ENCODE measurements at regions not wholly inside any gene's neighbourhood (a gene's known extent, or its start where the extent isn't known, plus 50 kb on each side); places are given as distances from the start of the nearest gene placed in this dataset.

GRCh38 chrX:117771384-117771783 is 345.2 kb downstream of the KLHL13 start:
- Histone ChIP-seq H2AFZ (replicated peaks) (no peak overlapping the region), H3K36me3 (no peaks in the 10 kb centered on the region), H3K9ac (no peak overlapping the region), H3K27ac (no peak overlapping the region), H3K27me3 (no peaks in the 10 kb centered on the region), H3K4me3 (no peak overlapping the region), H3K4me2 (no peak overlapping the region), H3K79me2 (ENCODE audit: low read depth) (no peaks in the 10 kb centered on the region), H3K4me1 (no peaks in the 10 kb centered on the region), H3F3A (ENCODE audit: low read depth) (no peaks in the 10 kb centered on the region), H3K9me3 (ENCODE audit: low read depth) (no peaks in the 10 kb centered on the region), H4K20me1 (ENCODE audit: low read depth) (no peaks in the 10 kb centered on the region)
- no peaks in the 10 kb centered on the region for H3K9me3 Mint-ChIP-seq
- DNase-seq (ENCODE audit: low spot score), result no peak
- H3K36me3 Mint-ChIP-seq, result no peaks in the 10 kb centered on the region
- TF ChIP-seq EZH2phosphoT487 (IDR thresholded peaks at IDR 0.05) (no peak), CTCF (IDR thresholded peaks at IDR 0.05) (no peak), EZH2 (IDR thresholded peaks at IDR 0.05) (no peak)
- no peak overlapping the region for H3K27ac Mint-ChIP-seq
- peaks cover 3% of the 10 kb centered on the region for H3K27me3 Mint-ChIP-seq (ENCODE audit: insufficient read depth, low read depth)
- H3K4me1 Mint-ChIP-seq, result no peaks in the 10 kb centered on the region
- H3K4me3 Mint-ChIP-seq, result no peak overlapping the region

GRCh38 chrX:117768861-117769604 is 347.6 kb downstream of the KLHL13 start:
- H3K4me1 ChIP-seq, result no peaks in the 10 kb centered on the region
- Mint-ChIP-seq H3K4me1 (no peaks in the 10 kb centered on the region), H3K36me3 (no peaks in the 10 kb centered on the region), H3K4me3 (no peak overlapping the region), H3K9me3 (no peaks in the 10 kb centered on the region), H3K27ac (no peak overlapping the region), H3K27me3 (ENCODE audit: insufficient read depth, low read depth) (peaks cover 3% of the 10 kb centered on the region)
- H3K27me3 ChIP-seq, result no peaks in the 10 kb centered on the region
- no peak for DNase-seq (ENCODE audit: low spot score)
- H3K4me3 ChIP-seq, result no peak overlapping the region
- H3K9me3 ChIP-seq (ENCODE audit: low read depth), result no peaks in the 10 kb centered on the region
- TF ChIP-seq EZH2phosphoT487 (IDR thresholded peaks at IDR 0.05) (no peak), EZH2 (IDR thresholded peaks at IDR 0.05) (no peak), CTCF (IDR thresholded peaks at IDR 0.05) (no peak)
- H3K9ac ChIP-seq, result no peak overlapping the region
- H4K20me1 ChIP-seq (ENCODE audit: low read depth), result no peaks in the 10 kb centered on the region
- H3K36me3 ChIP-seq, result no peaks in the 10 kb centered on the region
- H3K4me2 ChIP-seq, result no peak overlapping the region
- no peaks in the 10 kb centered on the region for H3K79me2 ChIP-seq (ENCODE audit: low read depth)
- H2AFZ ChIP-seq (replicated peaks), result no peak overlapping the region
- H3F3A ChIP-seq (ENCODE audit: low read depth), result no peaks in the 10 kb centered on the region
- H3K27ac ChIP-seq, result no peak overlapping the region

- no peaks in the 10 kb centered on the region for H3K4me1 ChIP-seq
- no peak overlapping the region for H2AFZ ChIP-seq (replicated peaks)
- Mint-ChIP-seq H3K27ac (no peak overlapping the region), H3K27me3 (ENCODE audit: insufficient read depth, low read depth) (peaks cover 3% of the 10 kb centered on the region), H3K36me3 (no peaks in the 10 kb centered on the region), H3K4me1 (no peaks in the 10 kb centered on the region), H3K9me3 (peaks cover 7% of the 10 kb centered on the region), H3K4me3 (no peak overlapping the region)
- H3K4me3 ChIP-seq, result no peak overlapping the region
- TF ChIP-seq EZH2phosphoT487 (IDR thresholded peaks at IDR 0.05) (no peak), EZH2 (IDR thresholded peaks at IDR 0.05) (no peak), CTCF (IDR thresholded peaks at IDR 0.05) (no peak)
- no peak for DNase-seq (ENCODE audit: low spot score)
- no peaks in the 10 kb centered on the region for H3K36me3 ChIP-seq
- H3K27me3 ChIP-seq, result no peaks in the 10 kb centered on the region
- H4K20me1 ChIP-seq (ENCODE audit: low read depth), result no peaks in the 10 kb centered on the region
- no peaks in the 10 kb centered on the region for H3F3A ChIP-seq (ENCODE audit: low read depth)
- H3K4me2 ChIP-seq, result no peak overlapping the region
- H3K9me3 ChIP-seq (ENCODE audit: low read depth), result no peaks in the 10 kb centered on the region
- H3K9ac ChIP-seq, result no peak overlapping the region
- no peak overlapping the region for H3K27ac ChIP-seq
- H3K79me2 ChIP-seq (ENCODE audit: low read depth), result no peaks in the 10 kb centered on the region
These were observed 351.4 kb downstream of the KLHL13 start for GRCh38 chrX:117765211-117765610.

Data from neural progenitor cell (in vitro differentiated cells).